Panc1 (cell line): ENCODE measurements at regions not wholly inside any gene's neighbourhood (a gene's known extent, or its start where the extent isn't known, plus 50 kb on each side); places are given as distances from the start of the nearest gene placed in this dataset.

Source experiments
- ATAC-seq: fragments of 200-7000 bp; cut with Tn5 transposase; 2 replicates; pipeline ENCODE4 v1.9.1; 2020; ENCODE audit warnings: mild to moderate bottlenecking, moderate library complexity
- BruUV-seq: library from RNA; stranded (reverse); fragments of 400-500 nt; replicated peaks from 2 replicates; lab custom pipeline; 2021; lab: Mats Ljungman, UMichigan
- CTCF ChIA-PET: fragments of 300-600 bp; sonication (Branson Sonifier 250); formaldehyde crosslinking; loops from one replicate; lab custom pipeline; 2022; ENCODE audit warnings: antibody characterized with exemption; lab: Charles Lee
- POLR2A ChIA-PET: fragments of 300-600 bp; sonication (Branson Sonifier 250); formaldehyde crosslinking; loops from one replicate; lab custom pipeline; 2022; ENCODE audit warnings: antibody characterized with exemption; lab: Charles Lee
- DNase-seq: peaks from one replicate; pipeline ENCODE4 v3.0.0-alpha.2; 2010; ENCODE audit warnings: low read depth, low spot score
- H3K27ac ChIP-seq: 2 replicates; pipeline ENCODE4 v1.5.1; 2011; ENCODE audit warnings: mild to moderate bottlenecking, low read length, inconsistent platforms
- H3K27me3 ChIP-seq: fragments of 200-500 bp; sonication (Bioruptor generic); 2 replicates; pipeline ENCODE4 v1.6.0; 2014; ENCODE audit warnings: low read length, inconsistent platforms; ENCODE audit not compliant: control insufficient read depth, insufficient read depth
- H3K36me3 ChIP-seq: fragments of 200-500 bp; sonication (Bioruptor generic); 2 replicates; pipeline ENCODE4 v1.5.1; 2014; ENCODE audit warnings: inconsistent platforms, mild to moderate bottlenecking, low read length, moderate library complexity; ENCODE audit not compliant: control insufficient read depth, insufficient read depth
- H3K4me1 ChIP-seq: 2 replicates; pipeline ENCODE4 v1.5.1; 2011; ENCODE audit warnings: inconsistent platforms, mild to moderate bottlenecking, low read length, moderate library complexity; ENCODE audit not compliant: control insufficient read depth, insufficient read depth
- H3K4me3 ChIP-seq, 2 experiments: 2 replicates each; pipeline ENCODE4 v1.5.1; 2011 to 2012; ENCODE audit warnings: low read depth in 2 of 2, low read length in 2 of 2, mild to moderate bottlenecking in 2 of 2, inconsistent platforms in 1 of 2, moderate library complexity in 1 of 2
- H3K9me3 ChIP-seq: fragments of 200-500 bp; sonication (Bioruptor generic); 2 replicates; pipeline ENCODE4 v1.5.1; 2014; ENCODE audit warnings: low read depth, mild to moderate bottlenecking, inconsistent platforms, low read length, moderate library complexity; ENCODE audit not compliant: control insufficient read depth, insufficient read depth
- POLR2AphosphoS5 ChIP-seq: IDR thresholded peaks from 2 replicates; pipeline ENCODE4 v1.6.1; 2012; ENCODE audit warnings: mild to moderate bottlenecking, low read depth, low read length, moderate library complexity
- SIN3A ChIP-seq: IDR thresholded peaks from 2 replicates; pipeline ENCODE4 v1.6.1; 2012; ENCODE audit warnings: low read depth, mild to moderate bottlenecking, low read length, moderate library complexity, borderline replicate concordance; ENCODE audit not compliant: insufficient read depth
- TCF7L2 ChIP-seq: IDR thresholded peaks from 2 replicates; pipeline ENCODE4 v1.6.1; 2011; ENCODE audit warnings: mild to moderate bottlenecking, low read depth, low read length, inconsistent platforms
- in situ Hi-C: cut with HindIII; loops from 2 replicates; pipeline ENCODE4 v1.10.0; 2016; ENCODE audit warnings: low sequenced_read_pairs, low pct_unique_long_range_greater_than_20kb
- intact Hi-C: fragments of 100-400 bp; cut with micrococcal nuclease; formaldehyde crosslinking; loops from one replicate; pipeline ENCODE4 v1.10.0; 2022; ENCODE audit not compliant: unreplicated experiment
- TF ChIP-seq, protein P1 (sequence below), 2 experiments: IDR thresholded peaks; 2 replicates each; pipeline ENCODE4 v1.6.1; 2011 to 2012; ENCODE audit warnings: low read depth in 2 of 2, control low read depth in 1 of 2, low read length in 1 of 2, mild to moderate bottlenecking in 1 of 2, moderate library complexity in 1 of 2; ENCODE audit not compliant: insufficient read depth in 1 of 2
- TF ChIP-seq, protein P2 (sequence below): fragments of 450-650 bp; IDR thresholded peaks from 2 replicates; pipeline ENCODE4 v1.5.1; 2017; ENCODE audit warnings: mild to moderate bottlenecking

DNA sequence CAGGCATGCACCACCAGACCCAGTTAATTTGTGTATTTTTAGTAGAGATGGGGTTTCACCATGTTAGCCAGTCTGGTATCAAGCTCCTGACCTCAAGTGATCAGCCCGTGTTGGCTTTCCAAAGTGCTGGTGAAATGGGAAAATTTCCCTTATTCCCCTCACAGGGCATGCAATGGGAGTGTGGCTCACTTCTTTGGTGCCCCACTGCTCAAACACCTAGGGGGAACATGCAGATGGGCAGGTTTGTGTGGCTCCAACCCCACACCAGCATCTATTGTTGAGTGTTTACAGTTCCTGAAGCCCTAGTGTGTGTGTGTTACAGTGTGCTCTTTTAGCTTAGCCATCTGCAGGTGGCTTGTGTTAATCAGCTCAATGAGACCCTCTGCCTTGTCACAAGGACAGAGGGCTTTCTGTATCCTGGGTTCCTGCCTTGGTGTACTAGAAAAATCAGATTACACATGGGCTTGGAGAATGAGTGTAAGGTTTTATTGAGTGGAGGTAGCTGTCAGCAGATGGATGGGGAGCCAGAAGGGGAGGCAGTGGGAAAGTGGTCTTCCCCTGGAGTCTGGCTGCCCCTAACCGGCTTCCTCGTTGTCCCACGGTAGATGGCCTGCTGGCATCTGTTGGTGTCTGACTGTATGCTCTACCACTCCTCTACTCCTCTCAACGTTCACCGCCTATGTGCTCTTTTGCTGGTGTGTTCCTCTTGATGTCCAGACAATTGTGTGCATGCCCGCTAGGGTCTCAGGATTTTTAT lies 248.1 kb upstream of the CBLB start:
- POLR2A ChIA-PET = no interaction called here
- no peak overlapping the region for H3K4me3 ChIP-seq
- no peaks in the 10 kb centered on the region for H3K4me1 ChIP-seq
- H3K27ac ChIP-seq = no peak overlapping the region
- H3K27me3 ChIP-seq = no peaks in the 10 kb centered on the region
- no TSS peak for BruUV-seq
- in situ Hi-C loops = no loop called here
- no peaks in the 10 kb centered on the region for H3K36me3 ChIP-seq
- ATAC-seq = no peak
- intact Hi-C loops = no loop called here
- TF ChIP-seq, protein P1, sequence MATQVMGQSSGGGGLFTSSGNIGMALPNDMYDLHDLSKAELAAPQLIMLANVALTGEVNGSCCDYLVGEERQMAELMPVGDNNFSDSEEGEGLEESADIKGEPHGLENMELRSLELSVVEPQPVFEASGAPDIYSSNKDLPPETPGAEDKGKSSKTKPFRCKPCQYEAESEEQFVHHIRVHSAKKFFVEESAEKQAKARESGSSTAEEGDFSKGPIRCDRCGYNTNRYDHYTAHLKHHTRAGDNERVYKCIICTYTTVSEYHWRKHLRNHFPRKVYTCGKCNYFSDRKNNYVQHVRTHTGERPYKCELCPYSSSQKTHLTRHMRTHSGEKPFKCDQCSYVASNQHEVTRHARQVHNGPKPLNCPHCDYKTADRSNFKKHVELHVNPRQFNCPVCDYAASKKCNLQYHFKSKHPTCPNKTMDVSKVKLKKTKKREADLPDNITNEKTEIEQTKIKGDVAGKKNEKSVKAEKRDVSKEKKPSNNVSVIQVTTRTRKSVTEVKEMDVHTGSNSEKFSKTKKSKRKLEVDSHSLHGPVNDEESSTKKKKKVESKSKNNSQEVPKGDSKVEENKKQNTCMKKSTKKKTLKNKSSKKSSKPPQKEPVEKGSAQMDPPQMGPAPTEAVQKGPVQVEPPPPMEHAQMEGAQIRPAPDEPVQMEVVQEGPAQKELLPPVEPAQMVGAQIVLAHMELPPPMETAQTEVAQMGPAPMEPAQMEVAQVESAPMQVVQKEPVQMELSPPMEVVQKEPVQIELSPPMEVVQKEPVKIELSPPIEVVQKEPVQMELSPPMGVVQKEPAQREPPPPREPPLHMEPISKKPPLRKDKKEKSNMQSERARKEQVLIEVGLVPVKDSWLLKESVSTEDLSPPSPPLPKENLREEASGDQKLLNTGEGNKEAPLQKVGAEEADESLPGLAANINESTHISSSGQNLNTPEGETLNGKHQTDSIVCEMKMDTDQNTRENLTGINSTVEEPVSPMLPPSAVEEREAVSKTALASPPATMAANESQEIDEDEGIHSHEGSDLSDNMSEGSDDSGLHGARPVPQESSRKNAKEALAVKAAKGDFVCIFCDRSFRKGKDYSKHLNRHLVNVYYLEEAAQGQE (IDR thresholded peaks at IDR 0.05; ENCODE audit: insufficient read depth in 1 of 2, low read depth in 2 of 2, low read length in 1 of 2) = no peak
- TF ChIP-seq TCF7L2 (no peak), SIN3A (no peak), POLR2AphosphoS5 (no peak)
- TF ChIP-seq, protein P2, sequence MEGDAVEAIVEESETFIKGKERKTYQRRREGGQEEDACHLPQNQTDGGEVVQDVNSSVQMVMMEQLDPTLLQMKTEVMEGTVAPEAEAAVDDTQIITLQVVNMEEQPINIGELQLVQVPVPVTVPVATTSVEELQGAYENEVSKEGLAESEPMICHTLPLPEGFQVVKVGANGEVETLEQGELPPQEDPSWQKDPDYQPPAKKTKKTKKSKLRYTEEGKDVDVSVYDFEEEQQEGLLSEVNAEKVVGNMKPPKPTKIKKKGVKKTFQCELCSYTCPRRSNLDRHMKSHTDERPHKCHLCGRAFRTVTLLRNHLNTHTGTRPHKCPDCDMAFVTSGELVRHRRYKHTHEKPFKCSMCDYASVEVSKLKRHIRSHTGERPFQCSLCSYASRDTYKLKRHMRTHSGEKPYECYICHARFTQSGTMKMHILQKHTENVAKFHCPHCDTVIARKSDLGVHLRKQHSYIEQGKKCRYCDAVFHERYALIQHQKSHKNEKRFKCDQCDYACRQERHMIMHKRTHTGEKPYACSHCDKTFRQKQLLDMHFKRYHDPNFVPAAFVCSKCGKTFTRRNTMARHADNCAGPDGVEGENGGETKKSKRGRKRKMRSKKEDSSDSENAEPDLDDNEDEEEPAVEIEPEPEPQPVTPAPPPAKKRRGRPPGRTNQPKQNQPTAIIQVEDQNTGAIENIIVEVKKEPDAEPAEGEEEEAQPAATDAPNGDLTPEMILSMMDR = no peak
- no peaks in the 10 kb centered on the region for H3K9me3 ChIP-seq
- no peak for DNase-seq
- CTCF ChIA-PET = interaction anchor here (0.6 kb wide), 1 partner anchor 1046 kb away, joined by 5 read pairs; no protein-coding TSS in a partner anchor

DNA sequence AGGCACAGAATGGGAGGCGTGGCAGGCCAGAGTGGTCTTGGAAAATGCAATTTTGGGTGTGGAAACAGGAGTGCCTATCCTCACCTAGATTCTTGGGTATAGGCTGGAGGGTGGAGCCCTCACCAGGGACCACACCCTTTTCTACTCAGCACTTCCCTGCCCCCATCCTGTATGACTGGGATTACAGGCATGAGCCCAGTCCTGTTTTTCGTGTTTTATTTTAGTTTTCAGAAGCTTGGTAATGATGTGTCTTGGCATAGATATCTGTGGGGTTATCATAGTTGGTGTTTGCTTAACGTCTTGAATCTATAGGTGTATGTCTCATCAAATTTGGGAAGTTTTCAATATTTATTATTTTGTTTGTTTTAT lies 248.7 kb upstream of the CBLB start:
- BruUV-seq = no TSS peak
- TF ChIP-seq, protein P2 = no peak
- TF ChIP-seq, protein P1 (IDR thresholded peaks at IDR 0.05; ENCODE audit: insufficient read depth in 1 of 2, low read depth in 2 of 2, low read length in 1 of 2) = no peak
- TF ChIP-seq SIN3A = no peak
- no peak for TF ChIP-seq TCF7L2
- no peak for TF ChIP-seq POLR2AphosphoS5
- Histone ChIP-seq H3K4me1 (no peaks in the 10 kb centered on the region), H3K4me3 (no peak overlapping the region), H3K27ac (no peak overlapping the region), H3K9me3 (no peaks in the 10 kb centered on the region), H3K36me3 (no peaks in the 10 kb centered on the region), H3K27me3 (no peaks in the 10 kb centered on the region)
- in situ Hi-C loops = no loop called here
- DNase-seq (no peak), ATAC-seq (no peak)
- ChIA-PET POLR2A (no interaction called here), CTCF (interaction anchor here (0.6 kb wide), 1 partner anchor 1045 kb away, joined by 5 read pairs; no protein-coding TSS in a partner anchor)
- intact Hi-C loops = no loop called here
